ENCODE measurements at regions not wholly inside any gene's neighbourhood (a gene's known extent, or its start where the extent isn't known, plus 50 kb on each side); places are given as distances from the start of the nearest gene placed in this dataset.

GRCh38 chr20:24407151-24407550 is 62.3 kb upstream of the SYNDIG1 start:
- Histone ChIP-seq H3K4me3 (no peak overlapping the region), H3K27ac (no peak overlapping the region), H3K27me3 (no peaks in the 10 kb centered on the region), H3K4me1 (ENCODE audit: insufficient read depth) (no peaks in the 10 kb centered on the region), H3K36me3 (no peaks in the 10 kb centered on the region), H3K9me3 (no peaks in the 10 kb centered on the region)
- intact Hi-C loops (cut with DNase I) = no loop called here
- 9 to 37% (median 20%) methylated on average over 1 of the region's 1 CpG for WGBS, 3 donors
- DNase-seq = no peak
- no peak for TF ChIP-seq EP300 (IDR thresholded peaks at IDR 0.05)
- TF ChIP-seq CTCF (IDR thresholded peaks at IDR 0.05) = no peak
- no peak for TF ChIP-seq POLR2A (IDR thresholded peaks at IDR 0.05)

GRCh38 chr20:24406750-24407149 is 62.7 kb upstream of the SYNDIG1 start:
- H3K27ac ChIP-seq = no peak overlapping the region

GRCh38 chr20:24406251-24406650 is 63.2 kb upstream of the SYNDIG1 start:
- intact Hi-C loops (cut with DNase I) = no loop called here
- no peak for TF ChIP-seq POLR2A (IDR thresholded peaks at IDR 0.05)
- no peak for TF ChIP-seq CTCF (IDR thresholded peaks at IDR 0.05)
- TF ChIP-seq EP300 (IDR thresholded peaks at IDR 0.05) = no peak
- H3K27ac ChIP-seq = no peak overlapping the region
- no peaks in the 10 kb centered on the region for H3K27me3 ChIP-seq
- WGBS, 3 donors = 66 to 93% (median 92%) methylated on average over 2 of the region's 2 CpGs
- no peaks in the 10 kb centered on the region for H3K4me1 ChIP-seq (ENCODE audit: insufficient read depth)
- no peaks in the 10 kb centered on the region for H3K36me3 ChIP-seq
- H3K9me3 ChIP-seq = no peaks in the 10 kb centered on the region
- H3K4me3 ChIP-seq = no peak overlapping the region
- DNase-seq = no peak

More at GRCh38 chr20:24406750-24407149, 62.7 kb upstream of the SYNDIG1 start:
- WGBS, 3 donors = 62 to 72% (median 63%) methylated on average over 4 of the region's 4 CpGs
- TF ChIP-seq CTCF (IDR thresholded peaks at IDR 0.05) (no peak), POLR2A (IDR thresholded peaks at IDR 0.05) (no peak), EP300 (IDR thresholded peaks at IDR 0.05) (no peak)
- Histone ChIP-seq H3K9me3 (no peaks in the 10 kb centered on the region), H3K4me3 (no peak overlapping the region), H3K27me3 (no peaks in the 10 kb centered on the region), H3K36me3 (no peaks in the 10 kb centered on the region), H3K4me1 (ENCODE audit: insufficient read depth) (no peaks in the 10 kb centered on the region)
- intact Hi-C loops (cut with DNase I) = no loop called here
- no peak for DNase-seq

GRCh38 chr20:24405810-24406209 is 63.6 kb upstream of the SYNDIG1 start:
- DNase-seq = no peak
- intact Hi-C loops (cut with DNase I) = no loop called here
- 68 to 82% (median 78%) methylated on average over 2 of the region's 2 CpGs for WGBS, 3 donors
- Histone ChIP-seq H3K4me1 (ENCODE audit: insufficient read depth) (no peaks in the 10 kb centered on the region), H3K9me3 (no peaks in the 10 kb centered on the region), H3K4me3 (no peak overlapping the region), H3K27ac (no peak overlapping the region), H3K27me3 (no peaks in the 10 kb centered on the region), H3K36me3 (no peaks in the 10 kb centered on the region)
- TF ChIP-seq CTCF (IDR thresholded peaks at IDR 0.05) (no peak), POLR2A (IDR thresholded peaks at IDR 0.05) (no peak), EP300 (IDR thresholded peaks at IDR 0.05) (no peak)

- no peaks in the 10 kb centered on the region for H3K9me3 ChIP-seq
- DNase-seq = no peak
- no peaks in the 10 kb centered on the region for H3K27me3 ChIP-seq
- H3K27ac ChIP-seq = no peak overlapping the region
- TF ChIP-seq POLR2A (IDR thresholded peaks at IDR 0.05) (no peak), CTCF (IDR thresholded peaks at IDR 0.05) (no peak), EP300 (IDR thresholded peaks at IDR 0.05) (no peak)
- H3K36me3 ChIP-seq = no peaks in the 10 kb centered on the region
- no peaks in the 10 kb centered on the region for H3K4me1 ChIP-seq (ENCODE audit: insufficient read depth)
- H3K4me3 ChIP-seq = no peak overlapping the region
- 88 to 92% (median 91%) methylated on average over 1 of the region's 1 CpG for WGBS, 3 donors
- intact Hi-C loops (cut with DNase I) = no loop called here
These were observed 66.0 kb upstream of the SYNDIG1 start for GRCh38 chr20:24403406-24403805.
